GM10266 (cell line): ENCODE measurements at regions not wholly inside any gene's neighbourhood (a gene's known extent, or its start where the extent isn't known, plus 50 kb on each side); places are given as distances from the start of the nearest gene placed in this dataset.

ENCODE experiments used
- DNase-seq: peaks from one replicate; pipeline ENCODE4 v3.0.0; 2012; ENCODE audit errors: extremely low spot score
- TF ChIP-seq, protein P1 (sequence below): IDR thresholded peaks from 2 replicates; pipeline ENCODE4 v1.5.1; 2012; ENCODE audit warnings: mild to moderate bottlenecking, low read depth; ENCODE audit not compliant: control insufficient read depth, insufficient read depth; ENCODE audit errors: missing control alignments

DNA sequence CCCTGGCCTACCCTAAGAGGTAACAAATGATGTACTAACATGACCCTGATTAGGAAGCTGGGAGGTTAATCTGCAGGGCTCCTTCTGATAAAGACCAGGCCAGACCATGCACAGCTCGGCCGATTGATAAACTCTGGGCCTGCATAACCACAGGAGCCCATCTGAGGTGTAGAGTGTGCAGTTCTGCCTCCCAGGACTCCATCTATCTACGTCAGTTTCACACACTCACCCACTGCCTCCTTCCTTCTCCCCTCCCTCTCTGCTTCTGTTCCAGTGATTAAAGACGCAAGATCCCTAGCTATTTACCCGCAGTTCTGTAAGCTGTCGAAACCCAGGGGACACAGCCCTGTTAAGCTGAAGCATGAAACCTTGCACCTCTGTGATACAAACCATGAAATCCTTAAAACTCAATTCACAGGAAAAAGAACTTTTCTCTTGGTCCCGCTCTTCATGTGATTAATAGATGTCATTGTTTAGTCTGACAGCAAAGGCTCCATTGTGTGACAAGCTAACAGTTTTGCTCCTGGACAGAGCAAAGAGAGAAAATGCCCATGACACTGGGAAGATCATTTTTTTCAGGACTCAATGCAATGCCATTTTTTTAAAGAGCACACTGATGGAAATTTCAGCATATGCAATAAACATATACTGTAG lies 470.6 kb downstream of the MAFB start:
- no peak for DNase-seq
- TF ChIP-seq, protein P1, sequence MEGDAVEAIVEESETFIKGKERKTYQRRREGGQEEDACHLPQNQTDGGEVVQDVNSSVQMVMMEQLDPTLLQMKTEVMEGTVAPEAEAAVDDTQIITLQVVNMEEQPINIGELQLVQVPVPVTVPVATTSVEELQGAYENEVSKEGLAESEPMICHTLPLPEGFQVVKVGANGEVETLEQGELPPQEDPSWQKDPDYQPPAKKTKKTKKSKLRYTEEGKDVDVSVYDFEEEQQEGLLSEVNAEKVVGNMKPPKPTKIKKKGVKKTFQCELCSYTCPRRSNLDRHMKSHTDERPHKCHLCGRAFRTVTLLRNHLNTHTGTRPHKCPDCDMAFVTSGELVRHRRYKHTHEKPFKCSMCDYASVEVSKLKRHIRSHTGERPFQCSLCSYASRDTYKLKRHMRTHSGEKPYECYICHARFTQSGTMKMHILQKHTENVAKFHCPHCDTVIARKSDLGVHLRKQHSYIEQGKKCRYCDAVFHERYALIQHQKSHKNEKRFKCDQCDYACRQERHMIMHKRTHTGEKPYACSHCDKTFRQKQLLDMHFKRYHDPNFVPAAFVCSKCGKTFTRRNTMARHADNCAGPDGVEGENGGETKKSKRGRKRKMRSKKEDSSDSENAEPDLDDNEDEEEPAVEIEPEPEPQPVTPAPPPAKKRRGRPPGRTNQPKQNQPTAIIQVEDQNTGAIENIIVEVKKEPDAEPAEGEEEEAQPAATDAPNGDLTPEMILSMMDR: no peak

DNA sequence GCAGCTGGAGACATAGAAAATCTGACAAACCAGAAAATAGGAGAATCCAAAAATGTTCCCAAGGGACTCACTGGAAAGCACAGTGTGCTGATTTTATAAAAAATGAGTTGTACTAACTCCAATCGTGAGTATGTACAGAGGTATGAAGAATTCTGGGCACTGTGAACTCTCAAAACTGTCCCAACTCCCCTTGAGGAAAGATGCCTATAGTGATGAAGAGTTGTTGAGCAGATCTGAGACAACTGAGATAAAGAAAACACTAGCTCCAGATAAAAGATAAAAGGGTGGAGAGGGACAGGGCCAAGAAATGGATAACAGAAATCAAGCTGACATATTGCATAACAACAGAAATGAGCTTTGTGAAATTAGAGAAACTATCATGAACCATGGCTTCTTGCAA lies 481.4 kb downstream of the MAFB start:
- TF ChIP-seq, protein P1: no peak
- DNase-seq: no peak

DNA sequence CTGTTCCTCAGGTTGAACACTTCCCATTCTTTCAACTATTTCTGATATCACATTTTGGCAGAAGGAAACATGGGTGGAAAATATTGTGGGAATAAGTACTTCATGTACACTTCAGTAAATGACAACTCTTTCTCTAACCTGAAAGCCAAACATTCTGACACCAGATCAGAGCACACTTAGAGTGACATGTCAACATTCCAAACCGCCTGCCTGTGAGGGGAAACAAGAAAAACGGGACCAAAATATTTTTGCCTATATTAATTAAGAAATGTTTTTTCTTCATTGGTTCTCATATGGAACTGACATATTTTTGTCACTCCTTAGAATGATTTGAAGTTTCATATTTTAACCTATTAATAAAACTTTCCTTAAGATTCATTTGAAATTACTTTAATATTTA lies 483.1 kb downstream of the MAFB start:
- TF ChIP-seq, protein P1: no peak
- DNase-seq: no peak

DNA sequence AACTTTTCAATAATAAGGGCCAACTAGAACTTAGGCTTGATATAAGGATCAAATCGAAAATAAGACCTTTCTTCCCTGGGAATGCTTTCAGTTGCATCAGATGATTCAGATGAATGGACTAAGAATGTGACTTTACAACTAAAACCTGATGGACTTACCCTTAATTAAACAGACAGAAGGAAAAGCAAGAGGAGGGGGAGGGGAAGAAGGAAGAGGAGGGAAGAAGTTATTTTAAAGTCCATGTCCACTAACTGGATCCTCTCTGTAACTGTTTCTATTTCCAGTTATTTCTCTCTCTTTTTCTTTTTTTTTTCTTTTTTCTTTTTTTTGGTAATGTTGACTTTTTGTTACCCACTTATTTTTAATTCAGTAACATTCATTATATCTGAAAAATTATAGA lies 486.0 kb downstream of the MAFB start:
- TF ChIP-seq, protein P1: no peak
- no peak for DNase-seq

DNA sequence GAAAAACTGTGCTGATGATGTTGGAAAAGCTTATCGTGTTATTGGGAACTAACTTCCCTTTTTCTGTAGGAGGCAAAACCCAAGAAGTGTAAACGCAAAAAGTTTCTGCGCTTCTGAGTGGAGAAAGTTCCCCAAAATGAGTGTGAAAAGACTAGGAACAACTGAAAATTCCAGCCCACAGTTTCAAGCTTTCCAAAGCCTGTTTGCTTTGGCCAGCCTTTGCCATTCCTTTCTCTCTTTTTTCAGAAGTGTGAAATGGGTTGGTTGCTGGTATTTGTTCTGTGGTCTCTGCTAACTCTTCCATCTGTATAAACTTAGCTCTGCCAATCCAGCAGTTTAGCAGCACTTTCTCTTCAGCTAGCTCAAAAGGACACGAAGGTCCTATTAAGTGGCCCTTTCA lies 491.3 kb downstream of the MAFB start:
- no peak for DNase-seq

DNA sequence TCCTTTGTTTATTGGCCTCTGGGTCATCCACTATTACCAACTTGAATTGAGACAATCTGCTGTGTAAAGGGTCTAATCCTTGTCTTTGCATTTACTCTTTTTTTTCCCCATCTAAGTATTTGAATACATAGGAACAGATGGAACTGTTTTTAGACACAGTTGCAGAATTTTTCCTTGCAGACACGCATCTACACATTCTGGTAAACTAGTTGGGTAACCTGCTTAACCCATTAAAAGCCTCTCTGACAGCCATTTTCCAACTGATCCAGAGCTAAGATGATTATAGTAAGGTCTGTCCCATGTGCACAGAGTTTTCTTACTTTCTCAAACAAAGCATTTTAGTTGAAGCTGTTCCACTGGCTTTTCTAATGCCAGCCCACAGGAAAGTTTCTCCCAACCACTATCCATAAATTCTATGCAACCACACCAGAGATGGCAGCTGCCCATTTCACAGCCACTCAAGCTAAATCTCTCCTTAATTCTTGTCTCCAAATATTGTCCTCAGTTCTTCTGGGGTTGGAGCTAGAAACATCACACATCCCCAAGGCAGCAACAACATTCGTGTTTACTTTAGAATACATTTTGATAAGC lies 492.1 kb downstream of the MAFB start:
- DNase-seq: no peak
- TF ChIP-seq, protein P1: no peak

More for the DNA sequence above, 491.3 kb downstream of the MAFB start:
- TF ChIP-seq, protein P1: no peak

DNA sequence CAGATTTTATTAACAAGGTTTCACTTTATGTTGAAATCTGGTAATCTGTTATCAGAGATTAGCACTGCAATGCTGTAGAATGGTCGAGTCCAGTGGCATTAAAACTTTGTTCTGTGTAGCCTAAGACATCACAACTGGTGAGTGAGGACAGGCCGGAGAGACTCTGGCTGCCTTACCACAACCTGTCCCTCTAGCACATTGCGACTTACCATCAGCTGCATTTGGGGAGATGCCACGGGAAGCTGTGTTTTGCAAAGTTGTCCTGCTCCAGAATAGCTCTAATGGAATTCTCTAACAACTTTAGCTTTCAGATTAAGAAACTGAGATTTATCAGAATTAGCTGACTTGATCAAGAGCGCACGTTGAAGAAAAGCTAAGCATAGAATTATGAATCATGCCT lies 493.3 kb downstream of the MAFB start:
- TF ChIP-seq, protein P1: no peak
- DNase-seq: no peak
